ENCODE measurements at regions not wholly inside any gene's neighbourhood (a gene's known extent, or its start where the extent isn't known, plus 50 kb on each side); places are given as distances from the start of the nearest gene placed in this dataset.

GRCh38 chr3:111338059-111338698, 203.8 kb upstream of the CD96 start:
- no peak for TF ChIP-seq POLR2A (IDR thresholded peaks at IDR 0.05; ENCODE audit: low read length)
- TF ChIP-seq GATA1 (IDR thresholded peaks at IDR 0.05; ENCODE audit: low read depth, low read length), result no peak

Measured in erythroblast (primary cell).